ENCODE measurements at regions not wholly inside any gene's neighbourhood (a gene's known extent, or its start where the extent isn't known, plus 50 kb on each side); places are given as distances from the start of the nearest gene placed in this dataset.

DNA sequence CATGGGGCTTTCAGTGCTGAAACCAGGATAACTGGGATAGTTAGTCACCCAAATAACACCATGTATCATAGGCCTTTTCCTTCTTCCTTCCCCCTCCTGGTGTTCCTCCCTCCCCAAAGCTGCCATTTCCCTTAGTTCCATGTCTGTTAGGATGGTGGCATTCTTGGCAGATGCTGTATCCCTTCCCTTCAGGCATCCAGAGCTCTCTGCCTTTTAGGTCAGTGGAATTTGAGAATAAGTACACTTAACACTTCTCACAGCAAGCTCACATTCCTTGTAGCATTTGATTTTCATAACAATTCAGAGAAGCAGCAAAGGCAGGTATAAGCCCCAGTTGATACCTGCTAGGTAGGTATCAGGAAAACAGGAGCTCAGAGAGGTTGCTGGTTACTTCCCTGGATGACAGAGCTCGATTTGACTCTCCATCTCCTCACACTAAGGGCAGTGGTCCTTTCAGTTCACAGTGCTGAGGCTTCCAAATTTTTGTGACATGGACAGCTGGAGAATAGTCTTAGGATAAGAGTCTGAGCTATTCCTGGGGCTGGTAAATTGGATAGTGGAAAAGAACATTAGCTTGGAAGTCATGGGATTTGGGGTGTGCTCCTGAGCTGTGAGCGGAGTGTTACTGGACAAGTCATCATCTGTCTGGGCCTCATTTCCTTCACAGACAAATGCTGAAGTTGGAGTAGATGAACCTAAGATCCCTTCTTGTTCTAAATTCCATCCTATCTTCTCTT is 108.7 kb upstream of the RHOBTB1 start:
- no peaks in the 10 kb centered on the region for H3K9me3 ChIP-seq (ENCODE audit: low read depth)
- no peaks in the 10 kb centered on the region for H4K20me1 ChIP-seq (ENCODE audit: insufficient read depth)
- in situ Hi-C loops (cut with MboI) = no loop called here
- WGBS, 2 experiments (ENCODE audit: low coverage in 1 of 2, low lambda C conversion rate in 2 of 2, missing lambda C conversion rate in 2 of 2) = 53 to 56% methylated on average over 2 of the region's 2 CpGs
- H2AFZ ChIP-seq = no peak overlapping the region
- H3K9me2 ChIP-seq (ENCODE audit: insufficient read depth) = no peaks in the 10 kb centered on the region
- no peak for TF ChIP-seq EZH2 (IDR thresholded peaks at IDR 0.05; ENCODE audit: insufficient read depth, poor library complexity, severe bottlenecking)
- no peak for TF ChIP-seq EZH2phosphoT487 (IDR thresholded peaks at IDR 0.05; ENCODE audit: insufficient read depth, low read depth)
- H3K9ac ChIP-seq = no peak overlapping the region
- no peaks in the 10 kb centered on the region for H3K36me3 ChIP-seq (ENCODE audit: low read depth)
- no peaks in the 10 kb centered on the region for H3F3A ChIP-seq (ENCODE audit: insufficient read depth)
- no peak overlapping the region for H3K27ac ChIP-seq
- H3K4me3 ChIP-seq = no peak overlapping the region
- no peaks in the 10 kb centered on the region for H3K4me1 ChIP-seq (ENCODE audit: insufficient read depth)
- H3K79me2 ChIP-seq (ENCODE audit: insufficient read depth) = no peaks in the 10 kb centered on the region
- peaks cover 31% of the 10 kb centered on the region for H3K27me3 ChIP-seq (replicated peaks; ENCODE audit: insufficient read depth)
- DNase-seq = no peak
- H3K4me2 ChIP-seq (ENCODE audit: unreplicated experiment) = no peak overlapping the region

DNA sequence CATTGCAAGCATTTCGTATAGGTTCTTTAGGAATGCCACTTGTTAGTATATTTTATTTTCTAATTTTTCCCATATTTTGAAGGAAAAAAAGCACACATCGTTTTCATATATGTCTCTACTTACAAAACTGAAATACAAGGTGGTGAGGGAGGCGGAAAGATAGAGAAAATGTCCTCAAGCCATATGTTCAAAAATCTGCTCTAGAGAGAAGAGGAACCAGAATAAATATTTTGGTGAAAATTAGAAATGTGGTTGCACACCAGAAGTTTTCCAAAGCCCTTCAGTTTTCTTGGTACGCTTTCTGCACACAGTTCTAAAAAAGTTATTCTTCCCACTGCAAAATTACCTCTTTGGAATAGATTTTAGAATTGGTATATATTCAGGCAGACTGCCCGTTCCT is 107.4 kb upstream of the RHOBTB1 start:
- Histone ChIP-seq H3F3A (ENCODE audit: insufficient read depth) (no peaks in the 10 kb centered on the region), H4K20me1 (ENCODE audit: insufficient read depth) (no peaks in the 10 kb centered on the region), H3K27ac (no peak overlapping the region), H2AFZ (no peak overlapping the region), H3K27me3 (replicated peaks; ENCODE audit: insufficient read depth) (peaks cover 42% of the 10 kb centered on the region), H3K4me2 (ENCODE audit: unreplicated experiment) (no peak overlapping the region), H3K9me2 (ENCODE audit: insufficient read depth) (no peaks in the 10 kb centered on the region), H3K9ac (no peak overlapping the region), H3K79me2 (ENCODE audit: insufficient read depth) (no peaks in the 10 kb centered on the region), H3K36me3 (ENCODE audit: low read depth) (no peaks in the 10 kb centered on the region), H3K9me3 (ENCODE audit: low read depth) (no peaks in the 10 kb centered on the region), H3K4me3 (no peak overlapping the region), H3K4me1 (ENCODE audit: insufficient read depth) (no peaks in the 10 kb centered on the region)
- in situ Hi-C loops (cut with MboI) = no loop called here
- DNase-seq = no peak
- TF ChIP-seq EZH2 (IDR thresholded peaks at IDR 0.05; ENCODE audit: insufficient read depth, poor library complexity, severe bottlenecking) (no peak), EZH2phosphoT487 (IDR thresholded peaks at IDR 0.05; ENCODE audit: insufficient read depth, low read depth) (no peak)
- WGBS, 2 experiments (ENCODE audit: low coverage in 1 of 2, low lambda C conversion rate in 2 of 2, missing lambda C conversion rate in 2 of 2) = 52 to 57% methylated on average over 5 of the region's 5 CpGs

DNA sequence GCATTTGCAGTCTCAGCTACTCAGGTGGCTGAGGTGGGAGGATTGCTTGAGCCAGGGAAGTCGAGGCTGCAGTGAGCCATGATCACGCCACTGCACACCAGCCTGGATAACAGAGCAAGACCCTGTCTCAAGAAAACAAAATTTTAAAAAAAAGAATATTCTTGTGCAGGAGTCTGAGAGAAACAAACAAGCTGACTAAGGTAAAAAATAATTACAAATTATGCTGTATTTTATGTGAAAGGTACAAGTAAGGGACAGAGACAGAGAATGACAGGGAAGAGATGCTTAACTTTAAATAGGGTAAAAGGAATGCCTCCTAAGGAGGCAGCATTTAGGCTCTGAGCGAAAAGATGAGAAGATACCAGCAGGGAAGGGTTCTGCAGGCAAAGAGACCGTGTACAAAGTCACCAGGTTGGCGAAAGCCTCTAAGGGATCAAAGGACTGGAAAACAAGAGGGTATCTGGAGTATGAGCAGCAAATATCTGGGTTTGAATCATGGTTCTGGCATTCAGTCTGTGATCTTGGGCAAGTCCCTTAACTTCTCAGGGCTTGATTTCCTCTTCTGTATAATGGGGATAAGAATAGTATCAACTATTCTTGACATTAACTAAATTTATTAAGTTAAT is 106.2 kb upstream of the RHOBTB1 start:
- Histone ChIP-seq H3K9ac (no peak overlapping the region), H3K4me2 (ENCODE audit: unreplicated experiment) (no peak overlapping the region), H3K9me2 (ENCODE audit: insufficient read depth) (no peaks in the 10 kb centered on the region), H2AFZ (no peak overlapping the region), H3K4me3 (no peak overlapping the region), H3F3A (ENCODE audit: insufficient read depth) (no peaks in the 10 kb centered on the region), H3K79me2 (ENCODE audit: insufficient read depth) (no peaks in the 10 kb centered on the region), H3K4me1 (ENCODE audit: insufficient read depth) (no peaks in the 10 kb centered on the region), H4K20me1 (ENCODE audit: insufficient read depth) (no peaks in the 10 kb centered on the region), H3K36me3 (ENCODE audit: low read depth) (no peaks in the 10 kb centered on the region), H3K27ac (no peak overlapping the region), H3K27me3 (replicated peaks; ENCODE audit: insufficient read depth) (peaks cover 51% of the 10 kb centered on the region), H3K9me3 (ENCODE audit: low read depth) (no peaks in the 10 kb centered on the region)
- WGBS, 2 experiments (ENCODE audit: low coverage in 1 of 2, low lambda C conversion rate in 2 of 2, missing lambda C conversion rate in 2 of 2) = 47 to 48% methylated on average over 5 of the region's 5 CpGs
- in situ Hi-C loops (cut with MboI) = no loop called here
- no peak for DNase-seq
- TF ChIP-seq EZH2phosphoT487 (IDR thresholded peaks at IDR 0.05; ENCODE audit: insufficient read depth, low read depth) (no peak), EZH2 (IDR thresholded peaks at IDR 0.05; ENCODE audit: insufficient read depth, poor library complexity, severe bottlenecking) (no peak)

- Histone ChIP-seq H3K79me2 (ENCODE audit: insufficient read depth) (no peaks in the 10 kb centered on the region), H3K9ac (no peak overlapping the region), H3F3A (ENCODE audit: insufficient read depth) (no peaks in the 10 kb centered on the region), H3K36me3 (ENCODE audit: low read depth) (no peaks in the 10 kb centered on the region), H3K4me1 (ENCODE audit: insufficient read depth) (no peaks in the 10 kb centered on the region), H3K9me3 (ENCODE audit: low read depth) (no peaks in the 10 kb centered on the region), H3K27ac (no peak overlapping the region), H2AFZ (no peak overlapping the region), H3K4me3 (no peak overlapping the region), H3K27me3 (replicated peaks; ENCODE audit: insufficient read depth) (peaks cover 57% of the 10 kb centered on the region), H4K20me1 (ENCODE audit: insufficient read depth) (no peaks in the 10 kb centered on the region), H3K9me2 (ENCODE audit: insufficient read depth) (no peaks in the 10 kb centered on the region), H3K4me2 (ENCODE audit: unreplicated experiment) (no peak overlapping the region)
- in situ Hi-C loops (cut with MboI) = no loop called here
- 52 to 56% methylated on average over 2 of the region's 2 CpGs for WGBS, 2 experiments (ENCODE audit: low coverage in 1 of 2, low lambda C conversion rate in 2 of 2, missing lambda C conversion rate in 2 of 2)
- no peak for DNase-seq
- no peak for TF ChIP-seq EZH2phosphoT487 (IDR thresholded peaks at IDR 0.05; ENCODE audit: insufficient read depth, low read depth)
These were observed 105.4 kb upstream of the RHOBTB1 start for GRCh38 chr10:61049386-61049785.
